Activated T-helper 2 cell treated with anti-CD3 and anti-CD28 coated beads, Interferon-gamma antibody, Interleukin-2, Interleukin-4, amounts not matched to agents 10 μg/mL and 5 μg/mL and 100 μg/mL, durations not matched to agents 14 hours and 24 hours and 36 hours (primary cell): ENCODE measurements at regions not wholly inside any gene's neighbourhood (a gene's known extent, or its start where the extent isn't known, plus 50 kb on each side); places are given as distances from the start of the nearest gene placed in this dataset.

Source experiments
- DNase-seq: peaks from one replicate; pipeline ENCODE4 v3.0.0; 2021; ENCODE audit warnings: low spot score
- H3K27ac Mint-ChIP-seq: one replicate; pipeline ENCODE4 v1.8.0; 2021; ENCODE audit warnings: mixed read lengths
- H3K27me3 Mint-ChIP-seq: one replicate; pipeline ENCODE4 v1.8.0; 2021; ENCODE audit warnings: low read depth, mixed read lengths
- H3K36me3 Mint-ChIP-seq: one replicate; pipeline ENCODE4 v1.8.0; 2021; ENCODE audit warnings: low read depth, mixed read lengths
- H3K4me1 Mint-ChIP-seq: one replicate; pipeline ENCODE4 v1.8.0; 2021; ENCODE audit warnings: low read depth, mixed read lengths
- H3K4me3 Mint-ChIP-seq: one replicate; pipeline ENCODE4 v1.8.0; 2021; ENCODE audit warnings: low read depth, mild to moderate bottlenecking, moderate library complexity, mixed read lengths
- H3K9me3 Mint-ChIP-seq: one replicate; pipeline ENCODE4 v1.8.0; 2021; ENCODE audit warnings: mixed read lengths
- intact Hi-C: fragments of 100-400 bp; cut with micrococcal nuclease; formaldehyde crosslinking; loops from one replicate; pipeline ENCODE4 v1.15.1; 2023

DNA sequence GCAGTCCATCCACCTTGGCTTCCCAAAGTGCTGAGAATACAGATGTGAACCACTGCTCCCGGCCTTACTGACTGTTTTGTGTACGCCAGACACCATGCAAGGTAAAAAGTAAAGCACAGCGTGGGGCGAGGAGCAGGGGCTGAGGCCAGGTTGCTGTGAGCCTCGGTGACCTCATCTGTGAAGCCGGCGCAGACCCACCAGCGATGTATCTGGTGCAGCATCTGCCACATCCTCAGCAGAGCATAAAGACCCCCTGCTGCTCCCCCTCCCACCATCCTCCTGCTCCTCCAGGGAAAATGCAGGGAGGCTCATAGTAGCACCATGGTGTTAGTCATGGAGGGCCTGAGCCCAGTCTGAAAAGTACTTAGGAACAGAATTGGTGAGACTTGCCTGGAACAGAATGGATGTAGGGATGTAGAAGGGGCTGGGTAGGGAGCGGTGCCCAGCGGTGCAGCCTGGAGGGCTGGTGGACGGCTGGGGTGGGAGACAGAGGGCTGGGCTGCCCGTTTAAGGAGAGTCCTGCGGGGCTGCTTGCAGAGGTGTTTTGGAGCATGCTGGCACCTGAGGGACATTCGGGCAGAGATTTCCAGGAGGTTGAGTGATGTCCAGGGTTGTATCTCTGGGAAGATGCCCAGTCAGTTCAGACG lies 462.4 kb downstream of the BRD1 start:
- Mint-ChIP-seq H3K36me3 (no peaks in the 10 kb centered on the region), H3K9me3 (no peaks in the 10 kb centered on the region), H3K4me1 (no peaks in the 10 kb centered on the region), H3K27ac (no peak overlapping the region), H3K27me3 (peaks cover 4% of the 10 kb centered on the region), H3K4me3 (no peak overlapping the region)
- intact Hi-C loops: no loop called here
- no peak for DNase-seq

DNA sequence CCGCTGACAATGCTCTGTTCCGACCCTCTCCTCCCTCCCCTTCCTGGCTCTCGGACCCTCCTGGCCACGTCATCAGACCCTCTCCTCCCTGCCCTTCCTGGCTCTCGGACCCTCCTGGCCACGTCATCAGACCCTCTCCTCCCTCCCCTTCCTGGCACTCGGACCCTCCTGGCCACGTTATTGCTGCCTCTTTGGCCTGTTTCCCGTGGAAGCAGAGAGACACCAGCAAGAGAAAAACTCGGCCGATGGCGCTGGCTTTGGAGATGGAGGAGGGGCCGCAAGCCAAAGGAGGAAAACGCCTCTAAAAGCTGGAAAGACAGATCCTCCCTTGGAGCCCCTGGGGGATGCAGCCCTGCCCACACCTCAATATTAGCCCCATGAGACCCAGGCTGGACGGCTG lies 463.3 kb downstream of the BRD1 start:
- Mint-ChIP-seq H3K4me3 (no peak overlapping the region), H3K27me3 (peaks cover 5% of the 10 kb centered on the region), H3K27ac (no peak overlapping the region), H3K36me3 (no peaks in the 10 kb centered on the region), H3K9me3 (no peaks in the 10 kb centered on the region), H3K4me1 (no peaks in the 10 kb centered on the region)
- intact Hi-C loops: no loop called here
- no peak for DNase-seq

DNA sequence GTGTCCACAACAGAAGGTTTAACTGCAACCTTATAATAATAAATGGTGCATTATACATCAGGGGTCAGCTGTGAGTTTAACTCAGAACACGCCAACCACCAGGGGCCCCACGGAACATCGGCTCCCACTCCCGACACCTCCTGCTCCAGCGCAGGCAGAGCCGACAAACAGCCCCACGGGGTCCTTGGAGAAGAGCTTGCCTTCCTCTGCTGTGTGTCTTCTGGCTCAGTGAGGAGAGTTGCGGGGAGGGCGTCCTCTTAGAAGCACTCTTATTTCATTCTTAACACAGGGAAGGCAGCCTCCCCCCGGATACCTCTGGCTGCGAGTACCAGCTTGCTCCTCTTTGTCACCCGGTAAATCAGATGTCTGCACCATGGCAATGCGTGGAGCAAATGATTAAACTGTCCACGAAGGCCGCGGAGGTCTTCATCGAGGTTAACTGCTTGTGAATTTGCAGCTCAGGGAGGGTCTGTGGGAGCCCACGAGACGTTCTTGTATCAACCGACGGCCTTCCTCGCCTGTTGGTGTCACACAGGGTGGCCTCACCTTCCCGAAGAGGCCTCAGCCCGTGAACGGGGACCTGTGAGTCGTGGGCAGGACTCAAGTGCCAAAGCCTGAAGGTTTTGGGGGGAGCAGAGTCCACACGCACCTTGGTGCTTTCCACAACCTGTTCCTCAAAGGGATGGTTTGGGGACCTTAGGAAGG lies 464.0 kb downstream of the BRD1 start:
- H3K4me3 Mint-ChIP-seq: no peak overlapping the region

DNA sequence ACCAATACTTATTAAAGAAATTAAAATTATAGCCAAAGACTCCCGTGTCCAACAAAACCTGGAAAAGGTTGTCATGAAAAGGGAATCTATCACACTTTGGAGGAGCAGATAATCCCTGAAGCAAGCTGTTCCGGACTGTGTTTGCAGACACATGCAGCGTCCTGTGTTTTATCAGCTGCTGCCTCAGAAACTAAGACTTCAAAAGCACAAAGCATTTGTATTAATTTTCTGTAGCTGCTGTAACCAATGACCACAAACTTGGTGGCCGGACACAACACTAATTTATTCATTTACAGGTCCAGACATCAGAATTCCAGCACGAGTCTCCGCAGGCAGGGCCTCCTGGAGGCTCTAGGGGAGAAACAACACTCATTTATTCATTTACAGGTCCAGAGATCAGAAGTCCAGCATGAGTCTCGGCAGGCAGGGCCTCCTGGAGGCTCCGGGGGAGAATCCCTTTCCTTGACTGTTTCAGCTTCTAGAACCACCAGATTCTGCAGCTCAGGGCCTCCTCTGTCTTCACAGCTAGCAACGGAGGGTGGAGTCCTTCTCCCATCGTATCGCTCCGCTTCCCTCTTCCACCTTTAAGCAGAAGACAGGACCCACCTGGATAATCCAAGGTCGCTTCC lies 465.3 kb downstream of the BRD1 start:
- intact Hi-C loops: no loop called here
- Mint-ChIP-seq H3K4me3 (no peak overlapping the region), H3K27ac (no peak overlapping the region), H3K27me3 (peaks cover 5% of the 10 kb centered on the region), H3K9me3 (no peaks in the 10 kb centered on the region), H3K4me1 (no peaks in the 10 kb centered on the region), H3K36me3 (no peaks in the 10 kb centered on the region)
- no peak for DNase-seq

More for the DNA sequence above, 464.0 kb downstream of the BRD1 start:
- no peaks in the 10 kb centered on the region for H3K9me3 Mint-ChIP-seq
- intact Hi-C loops: no loop called here
- H3K4me1 Mint-ChIP-seq: no peaks in the 10 kb centered on the region
- H3K27me3 Mint-ChIP-seq: peaks cover 5% of the 10 kb centered on the region
- no peak overlapping the region for H3K27ac Mint-ChIP-seq
- no peak for DNase-seq
- H3K36me3 Mint-ChIP-seq: no peaks in the 10 kb centered on the region

DNA sequence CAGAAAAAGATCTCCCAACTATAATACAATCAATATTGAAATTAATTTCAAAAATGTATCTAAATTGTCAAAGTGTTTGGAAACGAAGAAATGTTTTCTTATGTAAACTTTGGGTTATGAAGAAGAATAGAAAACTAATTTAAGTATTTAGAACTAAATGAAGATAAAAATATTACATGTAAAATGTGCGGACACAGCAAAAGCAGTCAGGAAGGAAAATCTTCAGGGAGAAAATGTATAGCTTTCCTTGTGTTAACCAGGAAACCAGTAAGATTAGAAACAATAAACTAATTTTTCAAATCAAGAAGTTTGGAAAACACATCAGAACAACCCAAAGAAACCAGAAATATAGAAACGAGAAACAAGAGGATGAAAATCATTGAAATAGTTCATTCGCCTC lies 466.5 kb downstream of the BRD1 start:
- peaks cover 5% of the 10 kb centered on the region for H3K27me3 Mint-ChIP-seq
- H3K4me1 Mint-ChIP-seq: no peaks in the 10 kb centered on the region
- H3K27ac Mint-ChIP-seq: no peak overlapping the region
- no peaks in the 10 kb centered on the region for H3K9me3 Mint-ChIP-seq
- no peak overlapping the region for H3K4me3 Mint-ChIP-seq
- intact Hi-C loops: no loop called here
- DNase-seq: no peak
- H3K36me3 Mint-ChIP-seq: no peaks in the 10 kb centered on the region

- H3K9me3 Mint-ChIP-seq: no peaks in the 10 kb centered on the region
- intact Hi-C loops: no loop called here
- H3K27ac Mint-ChIP-seq: no peak overlapping the region
Observed at GRCh38 chr22:49360746-49361145, 466.9 kb downstream of the BRD1 start.

GRCh38 chr22:49359076-49359475 lies 468.6 kb downstream of the BRD1 start:
- no peaks in the 10 kb centered on the region for H3K36me3 Mint-ChIP-seq
- H3K27me3 Mint-ChIP-seq: peaks cover 5% of the 10 kb centered on the region
- no peak overlapping the region for H3K27ac Mint-ChIP-seq
- H3K4me1 Mint-ChIP-seq: no peaks in the 10 kb centered on the region
- H3K9me3 Mint-ChIP-seq: no peaks in the 10 kb centered on the region
- no peak for DNase-seq
- no peak overlapping the region for H3K4me3 Mint-ChIP-seq
- intact Hi-C loops: no loop called here

More at GRCh38 chr22:49360746-49361145, 466.9 kb downstream of the BRD1 start:
- no peaks in the 10 kb centered on the region for H3K4me1 Mint-ChIP-seq
- DNase-seq: no peak
- H3K4me3 Mint-ChIP-seq: no peak overlapping the region
- no peaks in the 10 kb centered on the region for H3K36me3 Mint-ChIP-seq
- H3K27me3 Mint-ChIP-seq: peaks cover 5% of the 10 kb centered on the region

GRCh38 chr22:49357661-49358440 lies 469.8 kb downstream of the BRD1 start:
- Mint-ChIP-seq H3K27me3 (peaks cover 5% of the 10 kb centered on the region), H3K4me3 (no peak overlapping the region), H3K36me3 (no peaks in the 10 kb centered on the region), H3K4me1 (no peaks in the 10 kb centered on the region), H3K27ac (no peak overlapping the region), H3K9me3 (no peaks in the 10 kb centered on the region)
- no peak for DNase-seq
- intact Hi-C loops: no loop called here

GRCh38 chr22:49356428-49356827 lies 471.2 kb downstream of the BRD1 start:
- Mint-ChIP-seq H3K27ac (no peak overlapping the region), H3K4me3 (no peak overlapping the region), H3K9me3 (no peaks in the 10 kb centered on the region), H3K36me3 (no peaks in the 10 kb centered on the region), H3K27me3 (peaks cover 5% of the 10 kb centered on the region), H3K4me1 (no peaks in the 10 kb centered on the region)
- no peak for DNase-seq
- intact Hi-C loops: no loop called here

- Mint-ChIP-seq H3K36me3 (no peaks in the 10 kb centered on the region), H3K4me3 (no peak overlapping the region), H3K9me3 (no peaks in the 10 kb centered on the region), H3K4me1 (no peaks in the 10 kb centered on the region), H3K27me3 (peaks cover 1% of the 10 kb centered on the region), H3K27ac (no peak overlapping the region)
- no peak for DNase-seq
- intact Hi-C loops: no loop called here
Observed at GRCh38 chr22:49355211-49355920, 472.3 kb downstream of the BRD1 start.

DNA sequence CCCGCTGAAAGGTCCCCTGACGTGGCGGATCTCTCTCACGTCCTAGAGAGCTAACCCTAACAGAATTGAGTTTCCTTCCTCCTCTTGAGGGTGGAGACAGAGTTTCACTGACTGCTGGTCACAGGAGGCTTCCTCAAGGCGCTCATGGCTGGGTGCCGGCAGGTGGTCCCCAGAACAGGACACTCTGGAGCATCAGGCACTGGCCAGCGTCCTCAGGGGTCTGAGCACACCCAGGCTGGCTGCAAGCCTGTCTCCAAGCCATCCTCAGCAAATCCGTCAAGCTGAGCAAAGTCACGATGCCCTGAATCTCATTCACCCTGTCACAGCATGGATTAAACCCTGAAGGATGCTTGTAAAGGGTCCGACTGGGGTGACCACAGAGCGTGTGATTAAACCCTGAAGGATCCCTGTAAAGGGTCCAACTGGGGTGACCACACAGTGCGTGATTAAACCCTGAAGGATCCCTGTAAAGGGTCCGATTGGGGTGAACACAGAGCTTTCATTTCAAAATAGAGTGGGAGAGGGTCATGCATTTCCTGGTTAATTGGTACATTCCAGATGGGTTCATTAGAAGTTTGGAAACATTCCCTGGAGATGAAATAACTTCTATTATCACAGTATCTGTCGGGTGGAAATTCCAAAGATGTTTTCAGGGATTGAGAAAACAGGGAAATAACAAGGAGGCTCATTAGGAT lies 473.0 kb downstream of the BRD1 start:
- DNase-seq: no peak
- no peak overlapping the region for H3K4me3 Mint-ChIP-seq
- no peak overlapping the region for H3K27ac Mint-ChIP-seq
- no peaks in the 10 kb centered on the region for H3K27me3 Mint-ChIP-seq
- H3K36me3 Mint-ChIP-seq: no peaks in the 10 kb centered on the region
- no peaks in the 10 kb centered on the region for H3K9me3 Mint-ChIP-seq
- H3K4me1 Mint-ChIP-seq: no peaks in the 10 kb centered on the region
- intact Hi-C loops: no loop called here

DNA sequence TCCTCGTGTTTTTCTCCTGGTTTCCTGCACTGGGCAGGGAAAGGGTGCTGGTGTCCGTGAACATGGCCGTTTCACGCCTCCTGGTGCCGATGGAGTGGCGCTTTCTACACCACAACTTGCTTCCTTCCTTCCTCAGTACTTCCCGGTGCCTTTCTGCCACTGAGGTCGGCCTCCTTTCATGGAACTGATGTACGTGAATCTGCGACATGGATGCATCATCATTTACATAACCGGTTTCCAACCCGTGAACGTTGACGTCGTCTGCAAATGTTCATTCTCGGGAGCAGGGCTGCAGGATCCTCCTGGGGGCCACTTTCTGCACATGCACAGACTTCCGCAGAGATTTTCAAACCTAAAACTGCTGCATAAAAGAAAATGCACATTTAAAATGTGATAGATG lies 474.4 kb downstream of the BRD1 start:
- Mint-ChIP-seq H3K4me1 (no peaks in the 10 kb centered on the region), H3K27me3 (no peaks in the 10 kb centered on the region), H3K9me3 (no peaks in the 10 kb centered on the region), H3K4me3 (no peak overlapping the region), H3K36me3 (no peaks in the 10 kb centered on the region), H3K27ac (no peak overlapping the region)
- intact Hi-C loops: no loop called here
- no peak for DNase-seq
